Erythroblast (primary cell): ENCODE measurements at regions not wholly inside any gene's neighbourhood (a gene's known extent, or its start where the extent isn't known, plus 50 kb on each side); places are given as distances from the start of the nearest gene placed in this dataset.
"Not testable (repeated sequence)": the region's sequence is repeated elsewhere in the genome, so short reads cannot be mapped to it uniquely, and the experiment has no call there.

Source experiments
- DNase-seq, 2 experiments: peaks; one replicate each; lab custom pipeline; 2025; lab: John Stamatoyannopoulos, UW
- GATA1 ChIP-seq: IDR thresholded peaks from 2 replicates; pipeline ENCODE4 v1.6.1; 2011; ENCODE audit warnings: low read depth, mild to moderate bottlenecking, control low read depth, low read length, moderate library complexity
- POLR2A ChIP-seq: IDR thresholded peaks from 2 replicates; pipeline ENCODE4 v1.6.1; 2011; ENCODE audit warnings: mild to moderate bottlenecking, low read length

GRCh38 chrX:139170526-139171173, 359.9 kb upstream of the F9 start:
- no peak for DNase-seq
- TF ChIP-seq GATA1 (no peak), POLR2A (no peak)

GRCh38 chrX:139167282-139167681, 363.3 kb upstream of the F9 start:
- no peak for DNase-seq
- TF ChIP-seq GATA1: no peak
- TF ChIP-seq POLR2A: no peak

GRCh38 chrX:139158256-139158655, 372.3 kb upstream of the F9 start:
- TF ChIP-seq GATA1: no peak
- TF ChIP-seq POLR2A: no peak
- DNase-seq: no peak

DNA sequence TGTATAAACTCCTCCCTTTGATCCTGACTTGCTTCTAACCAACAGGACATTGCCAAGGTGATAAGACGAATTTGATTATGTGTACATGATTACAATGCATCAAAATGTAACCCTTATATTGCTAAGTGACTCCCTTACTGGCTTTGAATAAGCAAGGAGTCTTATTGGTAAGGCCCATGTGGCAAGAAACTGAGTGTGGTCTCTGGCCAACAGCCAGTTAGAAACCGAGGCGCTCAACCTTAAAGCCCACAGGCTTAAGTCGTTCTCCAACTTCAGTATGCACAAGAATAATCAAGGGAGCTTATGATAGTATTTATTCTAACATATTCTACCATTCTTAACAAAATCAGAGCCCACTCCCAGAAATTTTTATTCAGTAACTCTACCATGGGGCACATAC, 374.2 kb upstream of the F9 start:
- TF ChIP-seq POLR2A (no peak), GATA1 (no peak)

GRCh38 chrX:139146625-139147024, 383.9 kb upstream of the F9 start:
- DNase-seq: not testable (repeated sequence)

More for the DNA sequence above, 374.2 kb upstream of the F9 start:
- no peak for DNase-seq

GRCh38 chrX:139141370-139141769, 389.2 kb upstream of the F9 start:
- TF ChIP-seq POLR2A (no peak), GATA1 (no peak)
- DNase-seq: no peak

- DNase-seq: no peak
- TF ChIP-seq POLR2A (no peak), GATA1 (no peak)
These were observed 396.2 kb upstream of the F9 start for GRCh38 chrX:139134316-139134715.

- no peak for TF ChIP-seq POLR2A
- no peak for TF ChIP-seq GATA1
These were observed 404.0 kb upstream of the F9 start for GRCh38 chrX:139126493-139126892.

DNA sequence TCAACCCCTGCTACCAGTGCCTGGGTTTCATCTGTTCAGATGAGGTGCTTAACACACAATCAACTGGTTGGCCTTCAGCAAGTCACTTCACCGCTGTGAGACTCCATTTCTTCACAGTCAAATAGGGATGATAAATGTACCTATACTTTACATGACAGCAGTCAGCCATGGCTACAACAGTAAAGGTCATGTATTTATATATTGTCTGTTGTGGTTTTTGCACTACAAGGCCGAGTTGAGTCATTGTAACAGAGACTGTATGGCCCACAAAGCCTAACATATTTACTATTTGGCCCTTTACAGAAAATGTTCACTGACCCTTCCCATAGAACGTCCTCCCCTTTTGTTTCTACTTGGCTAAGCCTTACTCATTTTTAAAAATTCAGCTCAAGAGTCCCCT, 404.6 kb upstream of the F9 start:
- DNase-seq: no peak
- TF ChIP-seq POLR2A (no peak), GATA1 (no peak)

More at GRCh38 chrX:139126493-139126892, 404.0 kb upstream of the F9 start:
- DNase-seq: peak; percentile 3 to 4

- TF ChIP-seq GATA1: no peak
- TF ChIP-seq POLR2A: no peak
- no peak for DNase-seq
These were observed 408.8 kb upstream of the F9 start for GRCh38 chrX:139121616-139122286.

GRCh38 chrX:139120760-139121159, 409.2 kb upstream of the FGF13 start:
- DNase-seq: no peak
- TF ChIP-seq GATA1 (no peak), POLR2A (no peak)

GRCh38 chrX:139113708-139114107, 402.2 kb upstream of the FGF13 start:
- TF ChIP-seq GATA1 (no peak), POLR2A (no peak)
- DNase-seq: no peak

- TF ChIP-seq POLR2A: no peak
- TF ChIP-seq GATA1: no peak
- DNase-seq: no peak
These were observed 400.9 kb upstream of the FGF13 start for GRCh38 chrX:139112432-139112831.

DNA sequence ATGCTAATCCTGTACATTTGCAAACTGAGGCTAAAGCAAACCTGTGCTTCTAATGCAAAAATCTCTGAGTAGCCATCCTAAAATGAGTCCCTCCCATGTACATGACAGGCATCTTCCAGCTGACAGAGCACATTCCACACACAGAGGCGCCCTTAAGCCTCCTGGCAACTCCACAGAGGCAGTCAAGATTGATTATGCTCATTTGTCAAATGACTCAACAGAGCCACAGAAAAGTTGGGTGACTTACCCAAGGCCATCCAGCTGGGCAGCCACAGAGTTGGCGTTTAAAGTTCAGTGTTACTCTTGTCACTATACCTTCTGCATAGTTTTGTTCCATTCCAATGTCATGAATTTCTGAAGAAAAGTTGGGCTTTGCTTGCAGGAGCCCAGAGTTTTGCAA, 394.6 kb upstream of the FGF13 start:
- no peak for DNase-seq
- no peak for TF ChIP-seq POLR2A
- no peak for TF ChIP-seq GATA1
